ENCODE measurements at regions not wholly inside any gene's neighbourhood (a gene's known extent, or its start where the extent isn't known, plus 50 kb on each side); places are given as distances from the start of the nearest gene placed in this dataset.

DNA sequence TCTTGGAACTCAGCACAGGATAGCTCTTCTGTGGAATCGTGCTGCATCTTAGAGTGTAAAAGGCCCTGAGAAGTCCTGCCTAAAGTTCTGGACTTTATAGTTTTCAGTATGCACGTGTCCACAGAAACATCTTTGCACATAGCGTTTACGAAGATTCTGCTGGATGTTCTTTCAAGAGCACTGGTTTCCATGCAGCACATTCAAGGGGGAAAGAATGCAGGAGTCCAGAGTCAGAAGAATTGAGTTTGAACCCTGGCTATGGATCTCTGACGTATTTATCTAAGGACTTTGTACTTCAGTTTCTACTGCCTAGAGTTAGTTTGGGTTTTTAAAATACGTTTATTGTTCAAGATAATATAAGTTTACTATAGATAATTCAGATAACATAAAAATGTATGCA, 282.8 kb upstream of the ZMIZ1 start:
- TF ChIP-seq CTCF (IDR thresholded peaks at IDR 0.05): no peak
- TF ChIP-seq POLR2AphosphoS5 (IDR thresholded peaks at IDR 0.05): no peak
- no peak for TF ChIP-seq POLR2A (IDR thresholded peaks at IDR 0.05)
- TF ChIP-seq EP300 (IDR thresholded peaks at IDR 0.05): no peak
